PFSK-1 (cell line): ENCODE measurements at regions not wholly inside any gene's neighbourhood (a gene's known extent, or its start where the extent isn't known, plus 50 kb on each side); places are given as distances from the start of the nearest gene placed in this dataset.

Experiments
- REST ChIP-seq, 2 experiments: IDR thresholded peaks; 2 replicates each; pipeline versions ENCODE4 v1.6.1 to v1.8.0; 2011 to 2012; ENCODE audit warnings: low read depth in 2 of 2, low read length in 2 of 2, control low read depth in 1 of 2, inconsistent platforms in 1 of 2, mild to moderate bottlenecking in 1 of 2, moderate library complexity in 1 of 2; ENCODE audit not compliant: insufficient read depth in 1 of 2
- SIN3A ChIP-seq: IDR thresholded peaks from 2 replicates; pipeline ENCODE4 v1.6.1; 2012; ENCODE audit warnings: mild to moderate bottlenecking, low read length, moderate library complexity, borderline replicate concordance; ENCODE audit not compliant: insufficient read depth

- no peak for TF ChIP-seq SIN3A
- TF ChIP-seq REST (IDR thresholded peaks at IDR 0.05; ENCODE audit: insufficient read depth in 1 of 2, low read depth in 2 of 2, low read length in 2 of 2): no peak
These were observed 345.7 kb upstream of the SPRED2 start for GRCh38 chr2:65778137-65778536.
